ENCODE measurements at regions not wholly inside any gene's neighbourhood (a gene's known extent, or its start where the extent isn't known, plus 50 kb on each side); places are given as distances from the start of the nearest gene placed in this dataset.
"Not testable (repeated sequence)": the region's sequence is repeated elsewhere in the genome, so short reads cannot be mapped to it uniquely, and the experiment has no call there.

DNA sequence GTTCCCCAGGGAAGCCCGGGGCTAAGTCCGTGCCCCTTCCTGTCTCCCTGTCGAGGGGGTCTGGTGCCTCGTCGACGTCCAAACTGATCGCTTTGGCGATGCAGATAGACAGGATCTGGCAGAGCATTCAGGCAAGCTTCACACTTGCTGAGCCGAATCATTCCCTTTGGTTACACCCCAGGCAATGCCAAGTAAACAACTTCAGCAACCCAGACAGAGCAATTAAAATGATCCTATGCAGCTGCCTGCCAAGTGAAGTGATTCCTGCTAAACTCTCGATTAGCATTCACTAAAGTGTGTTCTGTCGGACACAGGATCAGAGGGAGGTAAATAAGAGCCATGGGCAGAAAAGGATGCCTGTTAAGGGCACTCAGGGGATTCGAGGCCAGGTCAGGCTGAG, 108.2 kb upstream of the RAB12 start:
- no peak for DNase-seq

DNA sequence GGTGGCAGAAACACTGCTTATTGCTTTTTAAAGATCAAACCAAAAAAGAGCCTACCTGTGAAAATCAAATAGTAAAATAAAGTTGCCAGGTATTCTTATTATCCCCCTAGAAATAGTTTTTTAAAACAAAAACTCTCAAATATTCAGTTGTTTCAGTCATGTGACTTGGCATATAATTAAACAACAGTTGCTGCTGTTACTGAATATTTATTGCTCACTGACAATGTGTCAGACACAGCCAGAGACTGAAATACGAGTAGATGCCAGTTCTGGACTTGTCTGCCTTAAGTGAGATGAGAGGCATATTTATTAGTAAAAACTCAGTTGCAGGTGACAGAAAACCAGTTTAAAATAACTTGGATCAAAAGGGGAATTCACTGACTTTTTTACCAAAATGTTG, 106.0 kb upstream of the RAB12 start:
- DNase-seq = no peak

DNA sequence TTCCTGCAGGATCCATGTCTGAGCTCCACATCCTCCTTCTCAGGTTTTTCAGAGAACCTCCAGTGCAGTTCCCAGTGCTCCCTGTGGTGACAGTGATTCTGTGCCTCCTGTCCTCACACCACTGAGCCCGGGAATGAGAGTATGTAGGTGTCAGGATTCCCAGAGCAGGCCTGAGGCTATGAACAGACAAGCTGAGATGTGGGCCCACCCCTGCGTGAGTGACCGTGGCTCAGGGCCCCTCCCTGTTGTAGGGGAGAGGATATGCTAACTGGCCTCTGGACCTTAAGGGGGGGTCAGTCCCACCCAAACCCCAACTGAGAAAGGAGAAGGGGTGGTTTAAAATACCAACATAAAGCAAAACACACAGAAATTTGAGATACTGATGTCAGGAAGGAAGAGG, 104.8 kb upstream of the RAB12 start:
- no peak for DNase-seq

DNA sequence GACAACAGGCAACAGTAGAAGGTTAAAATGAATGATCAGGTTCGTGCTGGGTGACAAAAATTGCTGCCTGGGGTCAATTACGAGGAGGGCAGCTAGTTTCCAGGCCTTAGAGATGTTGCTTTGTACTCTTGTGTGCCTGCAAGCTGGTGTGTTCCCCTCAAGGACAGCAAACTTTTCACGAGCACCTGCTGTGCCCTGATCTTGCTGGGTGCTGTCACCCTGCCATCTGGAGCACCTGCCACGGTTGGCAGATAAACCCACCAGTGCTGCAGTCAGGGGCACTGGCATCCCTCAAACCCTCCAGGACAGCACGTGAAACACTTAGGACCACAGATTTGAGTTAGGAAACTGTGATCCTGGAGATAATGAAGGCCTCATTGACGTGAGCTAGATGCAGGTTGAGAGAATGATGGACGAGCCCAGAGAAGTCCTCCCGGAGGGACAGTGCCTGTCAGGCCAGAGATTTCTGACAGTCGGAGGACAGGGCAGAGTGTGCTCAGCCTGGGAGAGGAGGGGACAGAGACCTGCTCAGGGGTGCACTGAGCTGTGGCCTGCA, 104.3 kb upstream of the RAB12 start:
- DNase-seq = no peak

DNA sequence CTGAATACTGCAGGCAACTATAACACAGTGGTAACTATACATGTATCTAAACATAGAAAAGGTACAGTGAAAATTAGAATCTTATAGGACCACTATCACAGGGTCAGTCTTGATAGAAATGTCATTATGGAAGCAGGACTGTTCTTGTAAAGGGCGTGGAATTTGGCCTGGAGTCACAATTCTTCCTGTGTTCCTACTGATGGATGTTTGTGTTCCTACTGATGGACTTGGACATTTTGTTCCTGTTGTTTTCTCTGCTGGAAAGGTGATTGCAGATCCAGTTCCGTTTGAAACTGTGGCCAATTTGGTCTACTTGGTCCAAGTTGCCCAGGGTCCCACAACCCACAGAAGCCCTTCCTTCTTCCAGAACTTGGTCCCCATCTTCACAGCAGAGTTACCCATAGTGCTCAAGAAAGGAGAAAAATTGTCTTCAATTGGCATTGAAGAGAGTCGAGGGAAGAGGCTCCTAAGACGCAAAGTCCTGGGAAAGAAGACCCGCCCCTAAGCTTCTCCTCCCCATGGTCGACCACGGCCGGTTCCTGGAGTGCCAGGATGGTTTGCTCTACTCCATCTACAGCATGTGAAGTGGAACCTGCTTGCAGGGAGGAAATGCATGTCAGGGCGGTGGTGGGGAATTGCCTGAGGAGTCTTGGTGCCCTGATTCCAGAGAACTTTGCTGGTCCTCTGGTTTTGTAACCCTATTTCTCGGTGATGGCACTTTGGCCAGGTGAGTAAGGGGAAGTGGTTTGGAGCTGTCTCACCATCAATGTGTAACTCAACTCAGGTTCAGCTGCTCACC, 102.8 kb upstream of the RAB12 start:
- DNase-seq = no peak

DNA sequence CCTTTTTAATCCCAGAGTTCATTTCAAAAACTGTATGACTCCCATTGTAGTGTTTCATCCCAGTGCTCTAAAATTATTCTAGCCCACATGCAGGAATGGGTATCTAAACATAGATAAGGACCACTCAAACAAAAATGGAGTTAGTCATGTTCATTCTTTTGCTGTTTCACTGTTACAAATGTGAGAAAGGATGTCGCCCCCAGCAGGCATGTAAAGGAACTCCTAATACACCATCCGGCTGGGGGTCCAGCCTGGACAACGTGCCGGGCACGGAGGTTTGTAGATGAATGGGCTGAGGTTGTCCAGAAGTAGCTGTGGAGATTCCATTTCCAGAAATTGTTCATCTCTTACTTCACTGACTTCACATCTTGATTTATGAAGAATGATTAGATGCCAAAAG, 101.9 kb upstream of the RAB12 start:
- DNase-seq = no peak

DNA sequence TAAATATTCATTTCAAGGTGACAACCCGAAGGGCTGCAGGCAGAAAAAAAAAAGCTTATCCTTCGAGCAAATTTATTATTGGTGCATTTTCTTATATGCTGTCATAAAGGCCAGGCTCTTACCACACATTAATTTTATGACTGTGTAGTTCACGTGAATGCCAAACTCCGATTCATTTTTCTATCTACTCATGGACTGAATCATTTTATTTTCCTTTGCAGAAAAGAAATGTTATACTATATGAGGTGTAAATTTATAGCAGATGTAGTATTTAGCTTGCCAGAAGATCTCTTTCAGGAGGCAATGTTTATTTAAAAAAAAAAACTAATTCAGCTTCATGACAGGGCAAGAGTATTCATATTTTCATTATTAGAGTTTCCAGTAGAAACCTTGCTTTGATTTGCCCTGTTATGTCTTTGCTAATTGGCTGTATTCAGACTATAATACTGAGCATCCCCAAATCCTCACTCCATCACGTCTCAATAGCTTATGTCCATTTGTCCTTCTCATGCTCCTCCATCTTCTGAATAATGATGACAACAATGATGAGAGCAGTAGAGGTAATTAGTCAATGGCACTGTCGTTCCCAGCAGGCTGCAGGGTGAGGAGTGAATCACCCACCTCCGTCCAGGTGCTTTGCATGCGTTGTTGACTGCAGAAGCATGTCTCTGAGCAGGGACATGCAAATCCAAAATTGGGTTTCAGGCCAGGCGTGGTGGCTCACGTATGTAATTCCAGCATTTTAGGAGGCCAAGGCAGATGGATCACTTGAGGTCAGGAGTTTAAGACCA, 101.1 kb upstream of the RAB12 start:
- no peak for DNase-seq

DNA sequence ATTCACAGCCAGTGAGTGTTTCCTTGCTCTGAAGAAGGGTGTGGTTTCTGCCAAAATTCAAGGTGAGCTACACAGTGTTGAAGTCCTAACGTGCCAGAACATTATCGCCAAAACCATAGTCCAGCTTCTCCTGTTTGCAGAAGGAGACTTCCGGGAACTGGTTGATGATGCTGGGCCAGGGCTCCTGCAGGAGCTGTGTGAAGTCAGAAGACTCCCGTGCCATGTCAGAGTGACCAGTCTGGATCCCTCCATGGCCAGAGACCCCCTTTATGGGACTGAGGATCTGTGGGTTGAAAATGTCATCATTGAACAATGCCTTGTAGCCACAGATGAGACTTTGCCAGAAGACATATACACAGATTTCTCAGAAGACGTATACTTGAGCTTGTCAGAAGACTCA, 96.0 kb upstream of the RAB12 start:
- DNase-seq = no peak

DNA sequence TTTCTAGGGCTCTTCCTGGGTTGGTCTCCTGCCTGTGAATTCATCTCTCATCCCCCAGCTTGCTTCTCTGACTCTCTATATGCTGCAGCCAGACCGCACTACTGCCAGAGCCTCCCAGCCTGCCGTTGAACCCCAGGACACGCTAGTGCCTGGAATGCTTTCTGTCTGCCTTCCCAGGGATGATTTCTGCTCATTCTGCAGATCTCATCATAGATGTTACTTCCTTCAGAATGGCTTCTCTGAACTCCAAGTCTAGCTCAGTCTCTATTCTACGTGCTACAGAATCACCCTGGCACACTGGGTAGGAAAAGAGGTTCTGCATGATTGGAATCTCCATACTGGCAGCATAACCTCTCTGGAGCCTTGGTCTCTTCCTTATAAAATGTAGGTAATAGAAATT, 94.8 kb upstream of the RAB12 start:
- no peak for DNase-seq

DNA sequence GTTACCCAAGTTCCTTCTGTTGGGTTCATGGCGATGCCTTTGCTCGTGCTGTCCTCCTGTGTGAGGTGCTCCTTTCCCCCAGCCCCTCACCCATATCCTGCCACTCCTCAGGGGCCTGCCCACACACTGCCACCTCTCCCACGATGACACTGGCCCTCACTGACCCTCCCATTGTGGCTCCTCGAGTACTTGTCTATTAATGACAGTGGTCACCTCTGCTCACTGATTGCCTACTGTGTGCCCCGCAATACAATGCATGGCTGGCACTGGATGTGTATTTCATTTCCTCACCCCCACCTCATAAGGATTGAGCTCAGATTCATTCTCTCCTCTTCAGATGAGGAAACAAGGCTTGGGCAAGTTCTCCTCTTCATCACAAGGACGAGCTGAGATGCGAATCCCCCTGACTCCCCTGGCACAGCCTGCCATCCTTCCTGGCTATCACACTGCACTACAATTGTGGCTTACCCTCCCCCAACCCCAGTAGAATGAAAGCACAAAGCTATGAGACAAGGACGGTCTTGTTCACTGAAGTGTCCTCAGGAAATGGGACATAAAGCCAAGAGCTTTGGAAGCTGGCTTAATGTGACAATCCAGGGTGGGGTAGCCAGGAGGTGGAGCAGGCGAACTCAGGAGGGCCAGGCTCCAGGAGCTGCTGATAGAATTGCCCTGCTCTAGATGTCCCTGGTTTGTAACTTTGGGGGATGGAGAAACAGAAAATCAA, 93.9 kb upstream of the RAB12 start:
- no peak for DNase-seq

DNA sequence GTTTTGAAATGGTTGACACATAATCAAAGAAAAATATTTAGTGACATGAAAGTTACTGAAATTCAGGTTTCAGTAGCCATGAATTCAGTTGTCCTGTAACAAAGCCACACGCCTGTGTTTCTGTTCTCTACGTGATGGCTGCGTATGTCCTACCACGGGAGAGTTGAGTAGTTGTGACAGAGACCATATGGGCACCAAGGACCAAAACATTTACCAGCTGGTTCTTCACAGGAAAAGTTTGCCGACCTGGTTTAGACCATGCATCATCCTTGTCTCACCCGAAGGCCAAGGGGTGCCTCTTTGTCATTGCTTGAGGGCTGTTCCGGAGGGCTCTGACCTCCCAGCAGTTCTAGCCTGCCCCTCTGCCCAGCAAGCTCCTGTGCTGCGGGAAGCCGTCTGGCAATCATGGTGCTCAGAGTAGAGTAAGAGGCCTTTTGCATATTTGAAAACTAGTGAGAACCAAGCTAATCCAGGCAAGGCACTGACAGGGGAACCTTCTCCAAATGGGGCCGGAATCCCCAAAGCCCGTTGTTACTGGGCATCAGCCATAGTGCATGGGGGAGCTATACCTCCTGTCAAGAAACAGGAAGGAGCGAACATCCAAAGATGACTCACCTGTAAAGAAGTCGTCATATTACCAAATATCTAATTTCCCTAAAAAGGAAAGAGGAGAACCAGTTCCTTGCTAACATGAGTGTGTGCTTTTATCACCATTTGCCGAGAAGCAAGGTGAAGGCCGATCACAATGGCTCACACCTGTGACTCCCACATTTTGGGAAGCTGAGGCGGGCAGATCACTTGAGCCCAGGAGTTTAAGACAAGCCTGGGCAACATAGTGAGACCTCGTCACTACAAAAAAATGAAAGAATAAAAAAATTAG, 92.6 kb upstream of the RAB12 start:
- no peak for DNase-seq

DNA sequence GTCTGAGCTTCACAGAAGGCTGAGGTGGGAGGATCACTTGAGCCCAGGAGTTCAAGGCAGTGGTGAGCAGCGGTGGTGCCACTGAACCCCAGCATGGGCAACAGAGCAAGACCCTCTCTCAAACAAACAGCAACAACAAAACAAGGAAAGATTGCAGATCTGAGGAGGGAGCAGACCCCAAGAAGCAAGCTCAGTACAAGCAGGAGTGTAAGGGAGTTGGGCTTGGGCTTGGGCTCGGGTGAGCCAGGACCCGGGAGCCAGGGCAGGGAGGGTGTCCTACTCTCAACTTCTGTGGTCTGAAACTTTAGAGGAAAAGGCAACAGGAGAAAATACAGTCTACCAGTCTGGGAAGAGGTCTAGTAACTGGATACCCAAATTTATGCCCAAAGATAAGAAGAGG, 92.0 kb upstream of the RAB12 start:
- no peak for DNase-seq

DNA sequence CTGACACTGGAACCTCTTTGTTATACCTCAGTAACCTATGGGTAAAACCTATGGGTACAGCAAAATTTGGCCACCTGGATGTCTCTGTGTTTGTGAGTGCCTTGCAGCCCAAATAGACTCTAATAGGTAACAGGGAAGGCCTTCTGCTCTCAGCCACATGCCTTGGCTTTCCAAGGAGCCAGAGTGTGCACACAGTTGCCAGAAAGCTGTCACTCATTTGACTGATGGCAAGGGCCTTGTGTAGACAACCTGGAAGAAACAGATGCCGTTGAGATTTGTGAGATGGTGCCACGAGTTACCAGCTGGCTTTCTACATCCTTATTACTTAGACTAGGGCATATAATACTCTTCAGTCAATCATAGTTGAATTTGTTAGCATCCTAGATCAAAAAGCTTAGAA, 90.1 kb upstream of the RAB12 start:
- DNase-seq = no peak

DNA sequence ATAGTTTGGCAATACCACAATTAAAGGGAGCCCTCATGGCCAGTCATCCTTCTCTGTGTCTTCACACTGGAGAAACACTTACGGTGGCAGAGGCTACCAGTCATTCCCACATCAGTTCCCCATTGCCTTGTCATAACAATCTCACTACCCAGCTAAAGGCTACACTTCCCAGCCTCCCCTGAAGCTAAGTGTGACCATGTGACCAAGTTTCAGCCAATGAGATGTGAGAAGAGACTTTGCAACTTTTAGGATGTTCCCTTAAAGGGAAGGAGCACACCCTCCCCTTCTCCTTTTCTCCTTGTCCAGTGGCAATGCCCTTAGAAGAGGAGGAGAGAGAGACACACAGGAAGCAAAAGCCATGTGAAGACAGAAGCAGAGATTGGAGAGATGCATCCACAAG, 89.0 kb upstream of the RAB12 start:
- DNase-seq = no peak

DNA sequence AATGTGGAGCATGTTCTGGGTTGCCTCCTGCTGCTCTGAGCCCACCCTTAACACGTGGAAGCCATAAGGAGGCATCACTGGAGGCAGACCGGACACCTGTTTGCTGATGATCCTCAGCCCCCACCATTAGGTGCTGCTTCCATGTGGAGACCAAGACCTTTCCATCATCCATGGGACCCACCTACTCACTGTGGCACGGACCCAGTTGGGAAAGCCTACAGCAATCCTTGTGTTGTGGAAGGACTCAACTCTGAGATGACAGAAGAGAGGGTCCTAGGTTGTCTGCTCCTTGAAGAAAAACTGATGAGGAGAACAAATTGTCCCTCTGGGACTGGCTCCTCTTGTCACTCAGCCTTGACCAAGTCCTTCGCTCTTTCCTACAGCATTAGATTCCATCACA, 86.5 kb upstream of the RAB12 start:
- DNase-seq = no peak

DNA sequence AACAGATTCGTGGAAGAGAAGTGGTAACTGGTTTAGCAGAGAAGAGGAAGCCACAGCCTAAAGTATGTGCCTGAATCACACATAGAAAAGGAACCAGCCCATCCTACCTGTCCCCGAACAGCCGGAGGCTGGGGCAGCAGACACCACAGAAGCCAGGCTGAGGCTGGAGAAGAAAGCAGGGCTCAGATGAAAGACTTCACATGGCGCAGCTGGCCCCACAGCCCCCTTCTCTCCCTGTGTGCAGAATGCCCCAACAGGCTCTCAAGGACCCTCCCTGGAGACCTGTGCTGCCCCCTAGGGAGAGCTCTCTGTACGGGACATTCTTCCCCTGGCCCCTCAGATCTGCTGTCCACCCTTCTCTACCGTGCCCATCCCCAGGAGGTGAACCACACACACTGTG, 83.5 kb upstream of the RAB12 start:
- DNase-seq = no peak

DNA sequence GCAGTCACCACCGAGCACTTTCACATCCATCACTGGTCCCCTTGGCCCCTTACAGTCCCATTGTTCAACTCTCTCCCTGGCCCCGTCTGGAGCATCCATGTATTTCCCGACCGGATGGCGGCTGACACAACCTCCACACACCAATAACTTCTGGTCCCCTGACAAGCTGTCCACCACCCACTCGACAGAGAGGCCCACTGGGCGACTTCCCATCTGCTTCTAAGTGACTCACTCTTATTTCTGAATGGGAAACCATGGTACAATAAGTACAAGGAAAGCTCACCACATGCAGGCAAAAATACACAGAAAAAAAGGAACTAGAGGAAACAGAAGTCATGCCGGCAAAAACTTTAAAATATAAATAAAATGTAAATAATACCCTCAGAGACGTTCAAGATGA, 82.9 kb upstream of the RAB12 start:
- no peak for DNase-seq

DNA sequence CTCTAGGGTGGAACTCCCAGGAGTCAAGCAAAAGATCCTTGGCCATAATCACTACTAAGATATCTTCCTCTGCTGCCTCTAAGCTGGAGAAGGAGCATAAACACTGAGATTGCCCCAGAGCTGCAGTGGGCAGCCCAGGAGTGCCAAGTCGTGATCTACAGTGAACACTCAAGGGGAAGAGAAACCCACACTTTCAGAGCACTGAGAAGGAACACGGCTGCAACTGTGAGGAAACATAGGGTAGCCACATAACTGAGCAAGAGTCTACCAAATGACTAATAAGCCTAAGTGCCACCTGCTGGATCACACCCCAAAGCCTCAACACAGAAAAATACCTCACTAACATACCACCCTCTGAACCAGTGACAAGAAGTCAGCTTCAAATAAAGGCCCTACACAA, 79.6 kb upstream of the RAB12 start:
- DNase-seq = no peak

DNA sequence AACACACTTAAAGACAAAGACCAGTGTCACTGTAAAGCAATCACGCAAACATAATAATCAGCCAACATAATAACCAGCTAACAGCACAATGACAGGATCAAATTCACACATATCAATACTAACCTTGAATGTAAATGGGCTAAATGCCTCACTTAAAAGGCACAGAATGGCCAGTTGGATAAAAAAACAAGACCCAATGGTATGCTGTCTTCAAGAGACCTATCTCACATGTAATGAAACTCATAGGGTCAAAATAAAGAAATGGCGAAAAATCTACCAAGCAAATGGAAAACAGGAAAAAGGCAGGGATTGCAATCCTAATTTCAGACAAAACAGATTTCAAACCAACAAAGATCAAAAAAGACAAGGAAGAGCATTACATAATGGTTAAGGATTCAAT, 78.2 kb upstream of the RAB12 start:
- DNase-seq = not testable (repeated sequence)

DNA sequence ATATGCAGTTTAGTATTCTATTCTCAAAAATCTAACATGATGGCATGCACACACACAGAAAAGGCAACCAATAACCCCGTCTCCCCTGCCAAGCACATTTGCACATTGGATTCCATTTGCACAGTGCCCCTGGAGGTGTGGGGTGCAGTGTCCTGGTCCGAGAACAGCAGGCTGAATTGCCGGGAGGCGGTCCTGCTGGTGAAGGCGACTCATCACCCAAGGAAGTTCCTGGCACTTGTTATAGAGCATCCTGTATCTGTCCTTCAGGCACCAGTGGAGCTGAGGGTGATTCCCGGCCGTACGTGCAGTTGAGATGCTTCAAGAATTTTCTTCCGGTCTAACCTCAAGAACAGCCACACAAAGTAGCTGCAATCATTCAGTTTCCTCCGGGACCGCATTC, 73.0 kb upstream of the RAB12 start:
- DNase-seq = no peak

DNA sequence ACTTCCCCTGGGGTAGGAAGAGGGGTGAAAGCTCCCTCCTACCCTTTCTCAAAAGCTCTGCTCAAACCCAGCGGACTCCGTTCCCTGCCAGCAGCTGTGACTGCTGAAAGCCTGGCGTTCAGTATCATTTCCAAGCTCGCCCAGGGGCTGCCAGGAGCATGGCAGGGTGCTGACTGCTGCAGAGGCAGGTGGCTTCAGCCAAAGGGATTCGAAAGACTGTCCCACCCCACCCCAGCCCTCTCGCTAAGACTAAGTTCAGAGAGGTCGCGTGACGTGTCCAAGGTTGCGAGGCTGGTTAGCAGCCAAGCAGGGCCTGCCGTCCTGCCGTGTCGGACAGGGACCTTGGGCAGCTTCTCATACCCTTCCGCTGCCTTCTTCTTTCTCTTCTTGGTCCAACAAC, 72.3 kb upstream of the RAB12 start:
- no peak for DNase-seq

DNA sequence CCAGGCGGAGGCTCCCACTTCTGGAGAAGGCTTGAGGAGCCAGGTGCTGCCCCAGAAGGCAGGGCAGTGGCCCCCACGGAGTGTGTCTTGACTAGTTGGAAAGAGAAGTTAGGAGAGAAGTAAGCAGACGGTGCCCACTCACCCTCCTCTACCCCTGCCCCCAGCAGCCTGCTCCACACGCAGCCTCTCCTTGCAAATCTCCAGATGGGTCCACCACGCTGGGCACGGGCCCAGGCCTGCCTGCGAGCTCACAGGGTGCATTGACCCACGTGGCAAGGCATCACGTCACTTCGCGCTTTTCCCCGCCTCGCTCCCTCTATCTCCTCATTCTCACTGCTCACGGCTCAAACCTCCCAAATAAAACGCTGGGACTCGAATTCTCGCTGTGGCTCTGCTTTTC, 71.8 kb upstream of the RAB12 start:
- no peak for DNase-seq

DNA sequence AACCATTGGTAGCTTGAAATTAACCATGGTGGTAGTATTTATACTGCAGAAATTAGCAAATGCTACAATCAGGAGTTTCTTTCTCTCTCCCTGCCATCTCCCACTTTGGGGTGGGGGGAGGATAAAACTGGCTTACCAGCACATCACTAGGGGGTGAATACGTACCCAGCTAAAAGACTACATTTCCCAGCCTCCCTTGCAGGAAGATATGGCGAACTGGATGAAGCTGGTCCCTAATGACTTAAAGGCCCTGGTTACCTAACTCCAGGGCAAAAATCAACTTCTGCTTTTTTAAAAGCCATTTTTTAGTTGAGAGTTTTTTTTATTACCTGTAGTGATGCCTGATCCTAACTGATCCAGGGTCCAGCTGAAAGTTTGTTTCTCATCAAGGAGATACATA, 70.3 kb upstream of the RAB12 start:
- DNase-seq = no peak
